Uterus (tissue), 2 donors: ENCODE measurements at regions not wholly inside any gene's neighbourhood (a gene's known extent, or its start where the extent isn't known, plus 50 kb on each side); places are given as distances from the start of the nearest gene placed in this dataset.

Source experiments
- POLR2A ChIP-seq, 2 donors: fragments of 450-650 bp; IDR thresholded peaks; one replicate each; pipeline ENCODE4 v1.6.1; 2016; ENCODE audit warnings: antibody characterized with exemption in 2 of 2, mild to moderate bottlenecking in 1 of 2, moderate library complexity in 1 of 2
- TF ChIP-seq, protein P1 (sequence below), 4 experiments: fragments of 200-600 bp in 2 of 4; fragments of 450-650 bp in 2 of 4; sonication (generic) in 2 of 4; IDR thresholded peaks; one replicate each; pipeline ENCODE4 v1.5.1; 2016 to 2019; ENCODE audit warnings: antibody characterized with exemption in 4 of 4, mild to moderate bottlenecking in 2 of 4, moderate library complexity in 1 of 4

DNA sequence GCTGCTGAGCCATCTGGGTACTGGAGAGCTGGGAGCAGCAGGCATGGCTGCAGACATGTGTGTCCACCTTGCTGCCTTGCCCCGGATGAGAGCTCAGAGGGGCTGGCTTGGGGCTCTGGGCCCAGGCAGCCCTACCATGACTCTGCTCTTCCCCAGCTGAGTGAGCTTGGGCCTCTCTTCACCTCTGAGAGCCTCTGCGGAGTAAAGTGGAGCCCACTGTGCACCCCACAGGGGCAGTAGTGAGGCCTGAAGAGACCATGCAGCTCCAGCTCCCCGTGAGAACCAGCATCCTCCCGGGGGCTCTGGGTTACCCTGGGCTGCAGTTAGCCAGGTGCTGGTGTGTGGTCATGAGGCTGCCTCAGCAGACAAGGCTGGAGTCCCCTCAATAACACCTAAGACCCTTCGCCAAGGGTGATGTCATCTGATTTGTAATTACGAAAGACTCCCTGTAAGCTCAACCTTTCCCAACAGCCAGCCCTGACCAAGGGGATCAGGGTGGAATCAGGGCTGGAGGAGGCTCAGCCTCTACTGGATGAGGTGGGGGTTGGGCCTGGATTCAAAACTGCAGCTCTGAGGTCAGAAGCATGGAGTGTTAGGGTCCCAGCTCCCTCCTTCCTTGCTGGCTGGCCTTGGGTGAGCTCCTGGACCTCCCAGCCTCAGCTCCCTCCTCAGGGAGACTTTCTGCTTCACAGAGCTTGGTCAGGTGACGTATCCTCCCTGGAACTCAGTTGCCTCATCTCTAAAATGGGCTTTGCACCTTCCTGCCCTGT is 308.0 kb downstream of the MATN1 start:
- TF ChIP-seq, protein P1, sequence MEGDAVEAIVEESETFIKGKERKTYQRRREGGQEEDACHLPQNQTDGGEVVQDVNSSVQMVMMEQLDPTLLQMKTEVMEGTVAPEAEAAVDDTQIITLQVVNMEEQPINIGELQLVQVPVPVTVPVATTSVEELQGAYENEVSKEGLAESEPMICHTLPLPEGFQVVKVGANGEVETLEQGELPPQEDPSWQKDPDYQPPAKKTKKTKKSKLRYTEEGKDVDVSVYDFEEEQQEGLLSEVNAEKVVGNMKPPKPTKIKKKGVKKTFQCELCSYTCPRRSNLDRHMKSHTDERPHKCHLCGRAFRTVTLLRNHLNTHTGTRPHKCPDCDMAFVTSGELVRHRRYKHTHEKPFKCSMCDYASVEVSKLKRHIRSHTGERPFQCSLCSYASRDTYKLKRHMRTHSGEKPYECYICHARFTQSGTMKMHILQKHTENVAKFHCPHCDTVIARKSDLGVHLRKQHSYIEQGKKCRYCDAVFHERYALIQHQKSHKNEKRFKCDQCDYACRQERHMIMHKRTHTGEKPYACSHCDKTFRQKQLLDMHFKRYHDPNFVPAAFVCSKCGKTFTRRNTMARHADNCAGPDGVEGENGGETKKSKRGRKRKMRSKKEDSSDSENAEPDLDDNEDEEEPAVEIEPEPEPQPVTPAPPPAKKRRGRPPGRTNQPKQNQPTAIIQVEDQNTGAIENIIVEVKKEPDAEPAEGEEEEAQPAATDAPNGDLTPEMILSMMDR (IDR thresholded peaks at IDR 0.05) = no peak
- TF ChIP-seq POLR2A (IDR thresholded peaks at IDR 0.05) = no peak
